Small intestine (tissue), 7 donors: ENCODE measurements at regions not wholly inside any gene's neighbourhood (a gene's known extent, or its start where the extent isn't known, plus 50 kb on each side); places are given as distances from the start of the nearest gene placed in this dataset.

Experiments
- DNase-seq, 2 donors: peaks; one replicate each; pipeline versions ENCODE4 v3.0.0 to v3.0.0-alpha.2; 2013
- FAIRE-seq: peaks from 2 replicates; lab custom pipeline; 2012; peaks lifted over from hg19 to GRCh38; lab: Jason Lieb, UNC
- H3K27ac ChIP-seq, 3 donors: one replicate each; pipeline ENCODE4 v1.5.1; 2013; ENCODE audit warnings: low read length in 2 of 3, mild to moderate bottlenecking in 2 of 3, control low read depth in 1 of 3, inconsistent platforms in 1 of 3, low read depth in 1 of 3, moderate library complexity in 1 of 3
- H3K27me3 ChIP-seq, 3 donors: one replicate each; pipeline ENCODE4 v1.6.1; 2013; ENCODE audit warnings: low read length in 3 of 3, inconsistent platforms in 1 of 3; ENCODE audit not compliant: control insufficient read depth in 3 of 3, insufficient read depth in 3 of 3
- H3K36me3 ChIP-seq, 3 donors: one replicate each; pipeline ENCODE4 v1.6.1; 2013; ENCODE audit warnings: low read length in 3 of 3, inconsistent platforms in 1 of 3, low read depth in 1 of 3, mild to moderate bottlenecking in 1 of 3, moderate library complexity in 1 of 3; ENCODE audit not compliant: control insufficient read depth in 3 of 3, insufficient read depth in 2 of 3
- H3K4me1 ChIP-seq, 3 donors: one replicate each; pipeline ENCODE4 v1.6.1; 2013; ENCODE audit warnings: low read length in 2 of 3, inconsistent platforms in 1 of 3, low read depth in 1 of 3, mild to moderate bottlenecking in 1 of 3, moderate library complexity in 1 of 3; ENCODE audit not compliant: control insufficient read depth in 3 of 3, insufficient read depth in 2 of 3
- H3K4me3 ChIP-seq, 3 donors: one replicate each; pipeline ENCODE4 v1.5.1; 2013; ENCODE audit warnings: low read length in 3 of 3, control low read depth in 1 of 3, inconsistent platforms in 1 of 3, low read depth in 1 of 3, mild to moderate bottlenecking in 1 of 3, moderate library complexity in 1 of 3
- H3K9me3 ChIP-seq, 2 donors: one replicate each; pipeline ENCODE4 v1.6.1; 2013; ENCODE audit warnings: low read depth in 1 of 2, low read length in 1 of 2; ENCODE audit not compliant: control insufficient read depth in 2 of 2, insufficient read depth in 1 of 2
- WGBS, 3 donors: extraction: QIAGEN DNeasy Blood & Tissue Kit; methylation state at CpG; one replicate each; pipeline ENCODE4 v1.1.7; 2013; 5-methylcytosine and 5-hydroxymethylcytosine counted together
- donor health status: healthy with polysubstance abuse.
- donor health status: control.
- donor health status: control.
- donor health status: Bipolar disorder and iron deficiency.
- donor health status: healthy.

- H3K4me3 ChIP-seq: no peak overlapping the region
- no peak for DNase-seq
- no peak for FAIRE-seq
- WGBS, 3 donors: 44 to 62% (median 52%) methylated on average over 2 of the region's 2 CpGs
- H3K4me1 ChIP-seq: no peaks in the 10 kb centered on the region
- no peaks in the 10 kb centered on the region for H3K27me3 ChIP-seq
- H3K9me3 ChIP-seq: no peaks in the 10 kb centered on the region
- H3K27ac ChIP-seq: no peak overlapping the region
- H3K36me3 ChIP-seq: no peaks in the 10 kb centered on the region
These were observed 281.9 kb downstream of the FIGN start for GRCh38 chr2:163453920-163454319.

- FAIRE-seq: no peak
- DNase-seq: no peak
- Histone ChIP-seq H3K4me1 (no peaks in the 10 kb centered on the region), H3K27me3 (no peaks in the 10 kb centered on the region), H3K4me3 (no peak overlapping the region), H3K27ac (no peak overlapping the region), H3K36me3 (no peaks in the 10 kb centered on the region), H3K9me3 (no peaks in the 10 kb centered on the region)
These were observed 294.2 kb downstream of the FIGN start for GRCh38 chr2:163441603-163442002.

GRCh38 chr2:163436963-163437362, 298.8 kb downstream of the FIGN start:
- Histone ChIP-seq H3K4me3 (no peak overlapping the region), H3K9me3 (no peaks in the 10 kb centered on the region), H3K27me3 (no peaks in the 10 kb centered on the region), H3K27ac (no peak overlapping the region), H3K4me1 (no peaks in the 10 kb centered on the region), H3K36me3 (no peaks in the 10 kb centered on the region)
- FAIRE-seq (no peak), DNase-seq (no peak)
- WGBS, 3 donors: 44 to 74% (median 47%) methylated on average over 3 of the region's 3 CpGs

GRCh38 chr2:163428187-163428586, 307.6 kb downstream of the FIGN start:
- no peaks in the 10 kb centered on the region for H3K36me3 ChIP-seq
- H3K27me3 ChIP-seq: no peaks in the 10 kb centered on the region
- no peak overlapping the region for H3K4me3 ChIP-seq
- no peaks in the 10 kb centered on the region for H3K4me1 ChIP-seq
- WGBS, 3 donors: 60 to 81% (median 71%) methylated on average over 4 of the region's 4 CpGs
- H3K9me3 ChIP-seq: no peaks in the 10 kb centered on the region
- FAIRE-seq: no peak
- DNase-seq: no peak
- H3K27ac ChIP-seq: no peak overlapping the region

- H3K4me1 ChIP-seq: no peaks in the 10 kb centered on the region
- H3K9me3 ChIP-seq: no peaks in the 10 kb centered on the region
- no peak overlapping the region for H3K27ac ChIP-seq
- H3K36me3 ChIP-seq: no peaks in the 10 kb centered on the region
- DNase-seq (no peak), FAIRE-seq (no peak)
- H3K27me3 ChIP-seq: no peaks in the 10 kb centered on the region
- 90 to 93% (median 92%) methylated on average over 2 of the region's 2 CpGs for WGBS, 3 donors
- H3K4me3 ChIP-seq: no peak overlapping the region
These were observed 315.2 kb downstream of the FIGN start for GRCh38 chr2:163420604-163421003.

GRCh38 chr2:163419000-163419830, 316.6 kb downstream of the FIGN start:
- no peaks in the 10 kb centered on the region for H3K27me3 ChIP-seq
- no peak for FAIRE-seq
- no peak overlapping the region for H3K4me3 ChIP-seq
- H3K36me3 ChIP-seq: no peaks in the 10 kb centered on the region
- no peak overlapping the region for H3K27ac ChIP-seq
- DNase-seq: no peak
- H3K9me3 ChIP-seq: no peaks in the 10 kb centered on the region
- 60 to 76% (median 74%) methylated on average over 4 of the region's 4 CpGs for WGBS, 3 donors
- H3K4me1 ChIP-seq: no peaks in the 10 kb centered on the region

- Histone ChIP-seq H3K27me3 (no peaks in the 10 kb centered on the region), H3K4me3 (no peak overlapping the region), H3K9me3 (no peaks in the 10 kb centered on the region), H3K4me1 (no peaks in the 10 kb centered on the region), H3K27ac (no peak overlapping the region), H3K36me3 (no peaks in the 10 kb centered on the region)
- no peak for FAIRE-seq
- no peak for DNase-seq
- 66 to 84% (median 80%) methylated on average over 2 of the region's 2 CpGs for WGBS, 3 donors
These were observed 318.0 kb downstream of the FIGN start for GRCh38 chr2:163417596-163418337.

GRCh38 chr2:163414121-163414520, 321.7 kb downstream of the FIGN start:
- Histone ChIP-seq H3K4me3 (no peak overlapping the region), H3K36me3 (no peaks in the 10 kb centered on the region), H3K27ac (no peak overlapping the region), H3K9me3 (no peaks in the 10 kb centered on the region), H3K27me3 (no peaks in the 10 kb centered on the region), H3K4me1 (no peaks in the 10 kb centered on the region)
- 61 to 66% (median 65%) methylated on average over 3 of the region's 3 CpGs for WGBS, 3 donors
- no peak for FAIRE-seq
- DNase-seq: no peak
